GM19452 (cell line): ENCODE measurements at regions not wholly inside any gene's neighbourhood (a gene's known extent, or its start where the extent isn't known, plus 50 kb on each side); places are given as distances from the start of the nearest gene placed in this dataset.

Experiments
- ATAC-seq: cut with Tn5 transposase; IDR thresholded peaks from one replicate; pipeline ENCODE4 v1.9.1; 2021; ENCODE audit not compliant: unreplicated experiment

DNA sequence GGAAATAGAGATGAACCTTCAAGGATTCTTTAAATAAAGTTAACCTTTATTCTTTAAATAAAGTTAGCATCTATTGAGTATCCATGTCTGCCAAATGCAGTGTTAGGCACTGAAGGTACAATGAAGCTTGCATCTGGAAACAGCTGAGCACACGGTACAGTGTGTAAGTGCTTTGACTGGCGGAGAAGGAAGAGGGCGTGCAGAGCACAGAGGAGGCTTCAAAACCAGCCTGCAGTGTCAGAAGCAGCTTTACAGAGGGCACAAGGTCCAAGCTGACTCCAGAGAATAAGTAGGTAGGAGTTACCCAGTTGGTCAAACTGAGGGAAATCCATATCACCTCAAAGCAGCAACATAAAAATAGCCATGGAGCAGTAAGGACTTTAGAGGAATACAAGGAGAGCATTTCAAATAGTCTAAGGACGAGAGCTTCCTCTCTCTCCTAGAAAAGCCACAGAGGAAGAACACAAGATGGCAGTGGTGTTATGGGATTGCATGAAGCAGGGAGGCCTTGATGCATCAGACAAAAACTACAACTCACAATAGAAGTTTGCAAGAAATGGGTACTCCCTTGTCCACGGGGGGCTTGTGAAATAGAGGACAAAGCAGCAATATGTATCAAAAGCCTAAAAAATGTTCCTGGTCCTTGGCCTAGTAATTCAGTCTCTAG lies 60.3 kb upstream of the PPP2R3A start:
- ATAC-seq = no peak

DNA sequence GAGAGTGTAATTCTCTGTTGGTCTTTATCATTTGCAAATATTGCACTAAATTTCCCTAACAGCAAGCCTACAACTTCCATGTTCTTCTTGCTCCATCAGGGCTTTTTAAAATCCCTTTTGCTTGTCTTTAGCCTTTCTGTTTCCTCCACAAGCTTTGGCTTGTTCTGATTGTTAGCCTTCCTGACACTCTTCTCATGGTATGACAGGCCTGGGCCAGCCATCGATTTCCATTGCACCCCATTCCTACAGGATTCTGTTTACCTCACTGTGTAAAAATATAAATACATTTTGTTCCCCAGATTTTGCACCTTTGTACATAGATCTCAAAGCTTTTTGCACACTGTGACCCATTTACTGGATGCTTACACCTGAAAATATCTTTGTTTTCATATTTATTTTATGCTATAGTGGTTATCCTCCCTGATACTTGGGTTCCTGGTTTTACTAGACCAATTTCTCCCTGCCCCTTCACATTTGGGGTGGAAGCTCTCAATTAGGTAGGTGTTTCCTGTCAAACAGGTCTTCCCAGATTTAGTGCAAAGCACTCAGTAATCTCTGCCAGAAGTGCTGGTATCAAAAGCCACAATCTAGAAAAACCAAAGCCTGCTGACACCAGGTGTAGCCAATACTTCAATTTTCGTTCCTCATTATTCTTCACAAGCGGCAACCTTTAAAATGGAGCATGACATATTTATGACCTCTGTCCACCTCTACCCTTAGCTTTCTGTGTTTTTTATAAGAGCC lies 57.9 kb upstream of the PPP2R3A start:
- ATAC-seq = no peak

DNA sequence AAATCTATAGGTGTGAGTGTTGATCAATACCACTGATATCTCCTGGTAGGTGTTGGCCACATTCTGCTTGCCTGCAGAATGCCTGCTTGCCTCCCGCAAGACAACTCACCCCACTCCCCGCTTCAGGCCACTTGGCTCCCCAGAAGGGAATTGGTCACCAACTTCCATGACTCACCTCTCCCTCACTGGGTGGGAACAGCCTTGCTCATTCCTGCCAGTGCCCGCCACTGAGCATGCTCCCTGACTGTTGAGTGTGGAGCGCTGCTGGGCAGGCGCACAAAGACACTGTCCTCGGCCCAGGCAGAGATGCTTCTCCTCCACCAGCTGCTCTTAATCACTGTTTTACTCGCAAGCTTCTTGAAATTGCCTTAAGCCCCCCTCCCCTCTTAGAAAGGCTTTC lies 57.3 kb upstream of the PPP2R3A start:
- ATAC-seq = no peak

DNA sequence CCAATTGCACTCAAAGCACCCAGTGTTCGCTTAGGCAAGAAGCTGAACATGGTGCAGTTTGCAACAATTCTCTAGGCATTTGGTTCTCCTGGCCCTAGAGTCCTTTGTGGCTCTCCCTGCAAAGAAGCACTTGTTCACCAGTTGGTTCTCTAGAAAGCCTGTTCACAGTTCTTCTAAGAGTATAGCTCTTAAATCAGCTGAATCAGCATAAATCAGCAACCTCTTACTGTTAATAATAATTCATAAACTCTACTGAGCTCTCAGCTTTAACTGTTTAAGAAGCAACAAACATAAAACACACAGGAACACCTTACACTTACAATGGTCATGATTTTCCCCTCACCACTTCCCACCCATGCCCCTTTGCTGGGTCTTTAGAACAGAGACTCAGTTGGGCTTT lies 56.8 kb upstream of the PPP2R3A start:
- ATAC-seq = no peak

DNA sequence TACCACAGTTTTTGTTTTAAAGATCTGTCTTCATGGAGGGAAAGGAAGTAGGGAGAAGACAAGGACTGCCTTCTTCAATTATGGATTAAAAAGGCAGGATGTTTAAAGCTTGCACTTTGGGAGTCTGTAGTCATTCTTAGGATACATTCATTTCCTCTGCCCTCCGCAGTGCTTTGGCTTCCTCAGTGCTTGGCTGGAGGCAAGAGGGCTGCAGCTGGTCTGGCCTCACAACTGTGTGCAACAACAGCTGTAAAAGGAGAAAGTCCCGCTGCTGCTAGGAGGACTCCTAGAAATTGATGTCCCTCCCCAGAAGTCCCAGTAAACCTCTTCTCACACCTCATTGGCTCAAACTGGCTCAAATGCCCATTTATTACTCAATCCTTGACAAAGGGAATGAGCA lies 54.4 kb upstream of the PPP2R3A start:
- no peak for ATAC-seq

DNA sequence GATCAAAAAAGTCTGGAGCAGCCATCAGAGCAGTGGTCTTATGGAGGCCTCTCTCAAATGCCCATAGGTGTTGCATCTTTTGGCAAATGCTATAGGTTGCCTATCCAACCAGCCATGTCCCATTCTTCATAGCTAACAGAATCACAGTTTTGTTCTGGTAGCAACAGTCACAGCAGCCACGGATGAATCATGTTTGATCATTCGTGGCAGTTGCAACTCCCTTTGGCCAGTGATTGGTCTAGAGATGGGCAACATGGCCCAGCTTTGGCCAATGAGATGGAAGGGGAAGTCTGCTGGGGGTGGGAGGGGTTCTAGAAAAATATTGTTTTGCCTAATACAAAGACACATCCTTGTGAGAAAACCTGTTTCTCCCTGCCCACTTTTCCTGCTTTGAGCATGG lies 50.3 kb upstream of the PPP2R3A start:
- ATAC-seq = no peak
